Inferior parietal cortex (tissue), 1 donor: ENCODE measurements at regions not wholly inside any gene's neighbourhood (a gene's known extent, or its start where the extent isn't known, plus 50 kb on each side); places are given as distances from the start of the nearest gene placed in this dataset.
A peak's percentile ranks its signal among the peaks of the same experiment; 100 is the strongest.

ENCODE experiments used
- DNase-seq: peaks from one replicate; pipeline ENCODE4 v3.0.0-alpha.2; 2016; ENCODE audit errors: extremely low spot score

DNA sequence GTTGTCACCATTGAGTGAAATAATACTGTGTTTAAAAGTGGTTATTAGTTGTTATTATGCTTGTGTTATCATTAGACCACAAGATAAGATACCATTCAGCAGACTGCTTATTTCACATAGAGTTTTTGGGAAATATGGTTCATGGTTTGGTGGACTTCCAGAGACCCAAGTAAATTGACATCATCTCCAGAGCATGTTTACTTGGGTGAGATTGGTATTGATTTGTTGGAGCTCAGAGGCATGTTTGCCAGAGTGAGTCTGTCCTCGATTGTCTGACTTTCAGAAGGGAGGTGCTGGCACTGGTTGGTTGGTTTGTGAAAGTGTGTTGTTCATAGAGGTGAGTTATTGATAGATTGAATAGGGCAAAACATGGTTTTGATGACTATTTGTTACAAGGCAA lies 291.4 kb downstream of the TGFB2 start:
- no peak for DNase-seq

DNA sequence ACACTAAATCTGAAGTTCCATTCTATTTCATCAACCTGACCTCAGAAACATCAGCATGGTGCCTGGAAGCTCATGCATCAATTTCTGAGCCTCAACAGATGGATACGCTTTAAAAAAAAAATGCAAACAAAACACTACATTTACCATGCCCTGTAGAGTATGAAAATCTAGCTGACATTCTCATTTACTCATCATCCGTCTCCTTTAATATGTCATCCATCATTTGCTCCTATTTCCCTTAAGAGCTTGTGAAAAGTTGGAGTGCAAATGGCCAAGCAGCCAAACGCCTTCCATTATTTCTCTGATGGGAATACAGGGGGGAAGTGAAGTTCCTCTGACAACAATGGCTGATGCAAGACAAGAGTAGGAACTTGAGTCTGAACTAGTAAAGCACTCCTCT lies 295.0 kb downstream of the TGFB2 start:
- DNase-seq = no peak

DNA sequence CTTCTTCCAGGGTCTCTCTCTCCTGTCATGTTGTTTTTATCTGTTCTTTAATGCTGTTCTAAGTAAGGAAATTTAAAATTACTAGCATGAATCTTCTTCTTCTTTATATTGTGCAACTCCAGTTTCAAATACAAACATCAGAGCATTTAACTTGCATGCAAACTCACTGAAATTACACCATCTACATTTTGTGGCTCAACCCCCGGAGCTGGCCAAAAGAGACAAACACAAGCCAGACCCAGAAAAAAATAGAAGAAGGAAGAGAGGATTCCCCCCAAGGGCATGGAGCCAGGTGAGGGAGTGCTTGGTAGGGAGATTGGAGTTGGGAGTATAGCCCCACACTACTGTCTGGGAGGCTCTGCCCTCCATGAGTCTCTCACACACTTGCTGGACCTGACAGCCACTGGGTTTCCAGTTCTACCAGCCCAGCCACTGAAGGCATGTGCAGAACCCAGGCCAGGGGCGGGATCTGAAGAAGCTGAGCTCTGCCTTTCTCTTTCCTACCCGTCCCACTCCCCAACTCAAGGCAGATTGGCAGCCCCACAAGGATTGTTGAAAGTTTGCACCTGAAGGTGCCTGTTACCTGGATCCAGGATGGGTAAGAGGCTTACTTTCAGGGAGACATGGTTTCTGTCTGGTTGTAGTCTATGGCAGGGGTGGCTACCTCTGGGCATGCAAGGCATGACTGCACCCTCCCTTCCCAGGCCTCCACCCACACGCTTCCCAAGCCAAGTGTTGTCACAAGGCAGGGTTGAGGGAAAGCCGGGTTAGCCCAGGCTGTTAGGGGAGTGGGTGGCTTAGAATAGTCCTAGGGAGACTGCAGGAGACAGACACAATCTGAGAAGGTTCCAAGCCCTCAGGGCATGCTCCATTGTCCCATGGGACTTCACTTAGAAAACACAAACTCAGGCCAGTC lies 297.2 kb downstream of the TGFB2 start:
- no peak for DNase-seq

DNA sequence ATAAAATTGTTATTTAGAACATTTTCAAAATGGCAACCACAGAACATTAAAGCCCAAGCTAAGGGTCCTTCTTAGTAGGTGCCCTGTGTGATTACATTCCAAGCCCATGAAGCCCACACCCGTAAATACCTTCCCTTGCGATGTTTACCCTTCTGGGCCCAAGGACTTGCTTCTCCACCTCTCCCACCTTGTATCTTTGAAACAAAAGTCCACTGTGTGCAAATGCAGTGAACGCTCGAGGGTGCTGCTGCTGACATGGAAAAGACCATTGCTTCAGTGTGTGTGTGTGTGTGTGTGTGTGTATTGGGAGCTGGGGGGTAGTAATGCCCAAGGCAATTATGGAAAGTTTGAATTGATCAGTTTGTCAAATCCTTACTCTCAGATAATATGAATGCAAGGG lies 298.1 kb downstream of the TGFB2 start:
- DNase-seq = no peak

DNA sequence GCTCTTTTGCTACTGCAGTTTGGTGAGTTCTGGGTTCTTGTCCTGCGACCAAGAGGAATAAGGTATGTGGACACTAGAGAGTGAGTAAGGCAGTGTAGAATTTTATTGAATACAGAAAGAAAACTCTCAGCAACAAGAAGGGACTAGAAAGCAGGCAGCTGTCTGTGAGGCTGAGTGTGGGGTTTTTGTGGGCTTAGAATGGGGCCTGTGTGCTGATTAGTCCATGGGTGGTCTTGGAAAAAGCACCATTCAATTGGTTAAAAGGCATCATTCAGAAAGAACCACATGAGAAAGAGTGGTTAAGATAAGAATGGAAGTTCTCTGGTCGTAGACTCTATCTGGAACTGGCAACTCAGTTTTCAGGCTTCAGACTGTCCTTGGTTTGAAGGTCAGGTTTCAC lies 298.8 kb downstream of the TGFB2 start:
- no peak for DNase-seq

DNA sequence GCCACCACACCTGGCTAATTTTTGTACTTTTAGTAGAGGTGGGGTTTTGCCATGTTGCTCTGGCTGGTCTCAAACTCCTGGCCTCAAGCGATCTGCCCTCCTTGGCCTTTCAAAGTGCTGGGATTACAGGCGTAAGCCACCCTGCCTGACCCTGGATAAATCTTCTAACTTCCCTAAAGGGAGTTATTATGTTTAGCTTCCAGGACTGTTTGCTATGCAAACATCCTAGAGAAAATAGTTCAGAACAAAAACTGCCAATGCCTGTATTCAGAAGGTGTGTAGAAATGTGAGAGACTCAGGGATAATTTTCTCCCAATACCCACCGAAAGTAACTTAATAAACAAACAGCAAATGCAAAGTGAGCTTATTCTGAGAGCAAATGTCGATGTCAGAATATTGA lies 301.2 kb downstream of the TGFB2 start:
- DNase-seq = no peak

- DNase-seq = no peak
Observed at GRCh38 chr1:218656301-218657037, 311.3 kb downstream of the TGFB2 start.

DNA sequence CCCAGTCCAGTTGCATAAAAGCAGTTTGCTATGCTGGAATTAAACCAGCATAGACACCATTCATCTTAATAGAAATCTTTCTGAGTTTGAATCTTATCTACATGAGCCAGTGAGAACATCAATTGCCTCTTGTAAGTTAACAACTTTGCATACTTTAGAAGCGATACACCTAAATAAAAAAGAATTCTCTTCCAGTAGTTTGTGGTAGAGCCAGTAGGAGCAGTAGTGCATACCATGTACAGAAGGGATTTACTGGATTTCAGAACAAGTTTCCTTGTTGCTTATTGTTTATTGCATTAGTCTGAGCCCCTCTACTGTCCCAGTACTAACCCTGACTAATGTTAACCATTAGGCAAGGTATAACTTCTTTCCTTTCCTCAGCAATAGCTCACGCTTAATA lies 313.1 kb downstream of the TGFB2 start:
- DNase-seq = no peak

GRCh38 chr1:218658899-218659298 lies 313.8 kb downstream of the TGFB2 start:
- DNase-seq = no peak

DNA sequence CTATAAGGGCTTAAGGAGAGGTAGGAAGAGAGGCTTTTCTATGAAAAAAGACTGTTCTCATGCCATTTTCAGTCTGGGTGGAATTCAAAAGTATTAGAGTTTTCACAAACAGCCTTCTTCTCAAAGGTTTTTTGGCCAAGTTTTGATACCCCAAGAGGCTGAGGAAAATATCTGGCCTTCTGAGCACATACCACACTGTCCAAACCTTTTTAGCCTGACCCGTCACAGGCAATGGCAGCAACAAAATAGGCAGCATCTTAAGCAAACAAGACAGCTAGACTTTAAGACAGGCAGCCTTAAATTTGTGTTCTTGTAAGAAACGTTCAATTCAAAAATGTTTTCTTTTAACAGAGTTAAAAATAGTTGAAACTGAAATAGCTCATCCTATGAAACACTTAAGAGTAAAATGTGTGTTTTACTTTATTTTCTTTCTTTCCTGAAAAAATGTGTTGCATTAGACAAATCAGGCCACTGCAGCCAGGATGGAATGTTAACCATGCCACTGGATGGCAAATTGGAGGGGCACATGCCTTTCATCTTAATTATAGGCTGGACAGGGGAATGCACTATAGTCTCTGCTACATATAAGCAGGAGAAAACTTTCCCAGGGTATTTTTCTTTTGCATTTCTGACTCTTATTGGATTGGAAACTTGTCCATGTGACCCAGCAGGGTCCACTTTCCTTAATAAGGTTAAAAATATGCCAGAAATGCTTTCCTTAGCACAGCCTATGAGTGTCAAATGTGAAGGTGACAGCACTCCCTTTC lies 315.0 kb downstream of the TGFB2 start:
- DNase-seq = no peak

DNA sequence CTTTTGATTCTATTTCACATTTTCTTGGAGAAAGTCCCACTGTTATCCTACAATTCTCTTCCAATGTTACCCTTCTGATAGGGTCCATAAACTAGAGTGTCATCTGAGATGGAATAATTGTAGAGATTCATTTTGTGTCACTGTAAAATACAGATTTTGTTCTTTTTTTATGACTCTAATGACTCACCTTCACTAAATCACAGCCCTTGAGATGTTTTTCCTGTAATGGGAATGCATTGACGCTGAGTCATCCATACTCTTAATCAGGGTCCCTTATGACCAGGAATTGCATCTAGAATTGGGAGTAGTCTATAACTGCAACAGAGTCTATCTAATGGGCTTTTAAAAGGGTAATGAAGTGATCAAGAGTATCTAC lies 315.5 kb downstream of the TGFB2 start:
- no peak for DNase-seq

- DNase-seq = no peak
Observed at GRCh38 chr1:218661411-218661810, 316.3 kb downstream of the TGFB2 start.

- peak; percentile 10 for DNase-seq
Observed at GRCh38 chr1:218664385-218665170, 319.4 kb downstream of the TGFB2 start.

DNA sequence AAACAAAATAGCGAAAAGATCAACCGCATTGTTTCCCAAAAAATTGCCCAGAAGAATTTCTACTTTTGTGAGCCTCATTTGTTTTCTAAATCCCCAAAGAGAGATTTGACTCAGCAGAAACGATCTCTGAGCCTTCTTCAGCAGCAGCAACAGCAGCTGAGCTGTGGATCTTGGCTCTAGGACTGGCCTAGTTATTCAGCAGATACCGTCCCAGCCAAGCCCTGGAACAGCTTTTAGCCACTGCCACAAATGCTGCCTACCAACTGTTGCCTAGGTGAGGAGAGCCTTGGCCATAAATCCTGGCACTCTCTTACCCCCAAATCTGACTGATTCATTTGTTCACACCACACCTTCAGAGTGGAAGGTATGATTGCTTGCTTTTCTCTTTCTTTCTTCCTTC lies 320.1 kb downstream of the TGFB2 start:
- DNase-seq = peak; percentile 51

DNA sequence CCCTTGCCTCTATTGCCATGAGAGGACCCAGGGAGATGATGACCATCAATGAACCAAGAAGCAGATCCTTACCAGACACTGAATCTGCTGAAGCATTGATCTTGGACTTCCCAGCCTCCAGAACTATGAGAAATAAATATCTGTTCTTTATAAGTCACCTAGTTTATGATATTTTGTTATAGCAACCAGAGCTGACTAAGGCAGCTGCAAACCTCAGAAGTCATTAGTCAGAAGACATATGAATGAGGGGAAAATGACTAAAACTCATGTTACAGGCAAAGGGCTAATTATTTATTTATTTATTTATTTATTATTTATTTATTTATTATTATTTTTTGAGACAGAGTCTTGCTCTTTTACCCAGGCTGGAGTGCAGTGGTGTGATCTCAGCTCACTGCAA lies 321.1 kb downstream of the TGFB2 start:
- no peak for DNase-seq

DNA sequence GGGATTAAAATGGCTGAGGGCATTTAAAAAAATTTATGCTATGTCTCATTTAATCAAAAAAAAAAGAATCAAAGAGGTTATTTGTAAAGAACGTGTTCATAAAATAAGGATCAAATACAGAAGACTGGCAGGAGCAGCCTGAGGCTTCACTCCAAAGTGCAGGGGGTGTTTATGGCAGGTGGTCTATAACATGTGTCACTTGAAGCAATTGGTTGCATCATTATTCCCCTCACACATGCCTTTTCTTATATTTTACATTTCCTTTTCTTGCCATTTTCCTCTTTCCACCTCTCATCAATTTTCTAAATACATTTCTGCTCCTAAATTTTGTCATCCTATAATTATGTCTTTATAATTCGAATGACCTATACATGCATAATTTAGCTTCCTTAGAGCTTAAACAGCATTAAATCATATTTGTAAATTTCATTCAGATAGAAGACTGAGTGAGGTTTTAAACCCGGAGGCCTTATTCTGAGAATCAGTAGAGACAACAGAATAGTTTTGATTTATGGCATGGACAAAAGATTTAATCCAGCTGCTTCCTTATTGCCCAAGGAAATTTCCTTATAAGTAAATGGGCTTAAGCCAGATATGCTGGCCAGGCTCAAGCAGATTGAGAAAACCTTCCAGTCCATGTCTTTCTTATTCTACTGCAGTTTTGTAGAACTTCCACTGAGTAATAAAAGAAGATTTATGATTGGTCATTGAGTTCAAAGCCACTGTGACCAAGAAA lies 322.8 kb downstream of the TGFB2 start:
- no peak for DNase-seq

- DNase-seq = no peak
Observed at GRCh38 chr1:218669431-218669830, 324.3 kb downstream of the TGFB2 start.

DNA sequence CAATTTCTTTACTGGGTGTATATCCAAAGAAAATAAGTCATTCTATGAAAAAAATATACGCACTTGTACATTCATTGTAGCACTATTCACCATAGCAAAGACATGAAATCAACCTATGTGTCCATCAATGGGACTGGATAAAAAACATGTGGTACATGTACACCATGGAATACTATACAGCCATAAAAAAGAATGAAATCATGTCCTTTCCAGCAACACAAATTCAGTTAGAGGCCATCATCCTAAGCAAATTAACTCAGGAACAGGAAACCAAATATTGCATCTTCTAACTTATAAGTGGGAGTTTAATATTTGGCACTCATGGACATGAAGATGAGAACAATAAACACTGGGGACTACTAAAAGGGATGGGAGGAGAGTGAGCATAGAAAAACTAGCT lies 325.7 kb downstream of the TGFB2 start:
- DNase-seq = no peak

GRCh38 chr1:218671573-218671972 lies 326.4 kb downstream of the TGFB2 start:
- no peak for DNase-seq

DNA sequence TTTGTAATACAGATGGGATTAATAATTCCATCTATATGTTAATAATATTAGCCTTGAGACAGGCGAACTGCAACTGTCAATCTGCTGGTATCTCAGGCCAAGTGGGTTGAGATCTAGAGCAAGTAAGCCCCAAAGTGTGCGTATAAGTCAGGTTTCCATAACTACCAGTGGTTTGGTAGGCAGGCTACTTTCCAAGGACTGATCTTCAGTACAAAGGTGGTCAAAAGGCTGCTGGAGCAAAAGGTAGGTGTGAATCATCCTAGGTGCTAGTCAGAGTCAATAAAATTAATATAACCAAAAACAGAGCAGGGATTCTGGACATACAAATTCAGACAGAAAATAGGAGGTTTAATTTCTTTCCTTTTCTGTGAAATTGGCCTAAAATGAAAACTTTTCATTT lies 328.0 kb downstream of the TGFB2 start:
- no peak for DNase-seq

GRCh38 chr1:218674280-218674773 lies 329.2 kb downstream of the TGFB2 start:
- DNase-seq = no peak
